ENCODE measurements at regions not wholly inside any gene's neighbourhood (a gene's known extent, or its start where the extent isn't known, plus 50 kb on each side); places are given as distances from the start of the nearest gene placed in this dataset.

DNA sequence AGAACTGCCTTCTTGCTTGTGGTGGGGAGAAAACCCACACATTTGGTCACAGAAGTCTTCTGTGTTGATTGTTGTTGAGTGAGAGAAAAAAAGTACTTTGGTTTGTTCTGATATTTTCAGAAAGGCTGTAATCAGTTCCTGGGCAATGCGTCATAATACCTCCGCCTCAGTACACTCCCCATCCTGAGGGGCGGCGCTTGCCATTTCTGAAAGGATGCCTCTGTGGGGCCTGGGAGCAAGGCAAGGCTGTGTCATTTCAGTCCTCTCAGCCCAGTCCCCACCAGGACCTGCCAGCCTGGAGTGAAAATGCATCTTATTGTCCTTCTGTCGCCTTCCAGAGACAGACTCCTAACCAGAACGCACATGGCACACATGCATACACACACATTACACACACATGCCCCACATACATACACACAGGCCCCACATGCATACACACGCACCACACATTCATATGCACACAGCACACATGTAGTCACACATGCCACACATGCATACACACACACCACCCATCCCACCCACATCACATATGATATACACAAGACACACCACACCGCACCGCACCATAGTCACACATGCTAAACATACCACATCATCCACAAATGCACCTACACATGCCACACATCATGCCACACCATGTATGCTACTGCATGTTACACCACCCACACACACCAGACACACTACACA is 90.0 kb downstream of the CXCL12 start:
- no peak for DNase-seq (ENCODE audit: low read depth)
- H3K4me3 ChIP-seq (ENCODE audit: low read length): no peak overlapping the region
- TF ChIP-seq, protein P1, sequence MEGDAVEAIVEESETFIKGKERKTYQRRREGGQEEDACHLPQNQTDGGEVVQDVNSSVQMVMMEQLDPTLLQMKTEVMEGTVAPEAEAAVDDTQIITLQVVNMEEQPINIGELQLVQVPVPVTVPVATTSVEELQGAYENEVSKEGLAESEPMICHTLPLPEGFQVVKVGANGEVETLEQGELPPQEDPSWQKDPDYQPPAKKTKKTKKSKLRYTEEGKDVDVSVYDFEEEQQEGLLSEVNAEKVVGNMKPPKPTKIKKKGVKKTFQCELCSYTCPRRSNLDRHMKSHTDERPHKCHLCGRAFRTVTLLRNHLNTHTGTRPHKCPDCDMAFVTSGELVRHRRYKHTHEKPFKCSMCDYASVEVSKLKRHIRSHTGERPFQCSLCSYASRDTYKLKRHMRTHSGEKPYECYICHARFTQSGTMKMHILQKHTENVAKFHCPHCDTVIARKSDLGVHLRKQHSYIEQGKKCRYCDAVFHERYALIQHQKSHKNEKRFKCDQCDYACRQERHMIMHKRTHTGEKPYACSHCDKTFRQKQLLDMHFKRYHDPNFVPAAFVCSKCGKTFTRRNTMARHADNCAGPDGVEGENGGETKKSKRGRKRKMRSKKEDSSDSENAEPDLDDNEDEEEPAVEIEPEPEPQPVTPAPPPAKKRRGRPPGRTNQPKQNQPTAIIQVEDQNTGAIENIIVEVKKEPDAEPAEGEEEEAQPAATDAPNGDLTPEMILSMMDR (IDR thresholded peaks at IDR 0.05; ENCODE audit: insufficient read depth, low read depth, low read length, missing control alignments): no peak

DNA sequence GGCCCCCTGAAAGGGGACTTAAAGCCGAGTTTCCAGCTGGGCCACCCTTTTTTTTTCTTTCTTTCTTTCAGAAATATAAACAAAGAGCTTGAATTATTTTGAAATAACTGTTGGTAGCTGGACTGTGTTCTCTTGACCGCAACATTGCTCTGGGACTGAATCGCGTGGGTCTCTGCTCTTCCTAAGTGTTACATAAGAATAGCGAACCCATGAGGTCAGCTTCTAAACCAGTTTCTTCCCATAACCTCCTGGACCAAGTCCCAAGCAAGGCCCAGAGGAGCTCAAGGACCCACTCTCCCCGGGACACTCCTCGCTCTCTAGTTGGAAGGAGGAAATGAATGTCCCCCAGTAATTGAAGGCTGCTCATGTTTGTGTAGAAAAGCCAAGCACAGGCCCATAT is 91.1 kb downstream of the CXCL12 start:
- no peak for DNase-seq (ENCODE audit: low read depth)
- TF ChIP-seq, protein P1 (IDR thresholded peaks at IDR 0.05; ENCODE audit: insufficient read depth, low read depth, low read length, missing control alignments): no peak
- H3K4me3 ChIP-seq (ENCODE audit: low read length): no peak overlapping the region

DNA sequence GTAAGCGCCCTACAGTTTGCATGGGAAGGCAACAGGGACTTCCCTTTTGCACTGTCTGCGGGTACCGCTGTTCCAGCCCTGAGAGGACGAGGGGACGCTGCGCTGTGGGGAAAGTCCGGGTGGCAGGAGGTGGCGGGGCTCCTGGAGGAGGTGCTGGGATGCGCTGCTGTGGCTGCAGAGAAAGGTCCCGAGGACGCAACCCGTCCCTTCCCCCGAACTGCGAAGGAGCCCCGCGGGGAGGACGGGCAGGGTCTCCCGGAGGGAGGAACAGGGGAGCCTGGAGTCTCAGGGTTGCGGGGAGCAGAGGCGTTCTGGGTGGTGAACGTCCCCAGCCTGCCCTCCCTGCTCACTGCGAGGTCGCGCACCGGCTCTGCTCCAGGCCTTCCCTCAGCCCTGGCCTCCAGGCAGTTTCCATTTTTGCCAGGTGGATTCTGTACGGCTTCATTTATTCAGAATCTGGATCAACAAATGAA is 91.6 kb downstream of the CXCL12 start:
- DNase-seq (ENCODE audit: low read depth): no peak
- TF ChIP-seq, protein P1 (IDR thresholded peaks at IDR 0.05; ENCODE audit: insufficient read depth, low read depth, low read length, missing control alignments): no peak
- H3K4me3 ChIP-seq (ENCODE audit: low read length): no peak overlapping the region

DNA sequence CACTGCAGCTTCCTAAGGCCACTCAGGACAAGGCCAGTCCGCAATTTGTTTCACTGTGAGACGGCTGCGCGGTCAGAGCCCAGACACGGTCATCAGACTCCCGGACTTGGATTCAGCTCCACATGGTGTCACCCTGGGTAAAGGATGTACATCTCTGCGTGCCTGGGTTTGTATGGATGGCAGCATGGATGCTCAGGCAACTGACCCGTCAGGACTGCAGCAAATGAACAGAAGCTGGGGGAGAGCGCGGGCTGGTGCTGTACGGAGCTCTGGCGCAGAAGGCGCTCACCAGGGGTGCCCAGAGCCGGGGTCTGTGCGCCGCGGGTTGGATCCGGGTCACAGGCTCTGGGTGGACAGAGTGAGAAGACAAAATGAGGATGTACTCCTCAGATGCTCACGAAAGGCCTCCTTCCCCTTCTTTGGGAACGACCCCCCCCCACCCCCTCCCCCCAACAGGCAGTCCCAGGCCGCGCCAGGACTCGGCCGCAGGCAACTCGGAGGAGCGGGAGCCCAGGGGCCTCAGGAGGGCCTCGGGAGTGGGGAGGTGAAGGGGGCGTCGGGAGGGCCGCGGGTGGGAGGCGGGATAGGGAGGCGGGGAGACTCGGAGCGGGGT is 92.4 kb downstream of the CXCL12 start:
- no peak overlapping the region for H3K4me3 ChIP-seq (ENCODE audit: low read length)
- DNase-seq (ENCODE audit: low read depth): no peak
- TF ChIP-seq, protein P1 (IDR thresholded peaks at IDR 0.05; ENCODE audit: insufficient read depth, low read depth, low read length, missing control alignments): no peak

DNA sequence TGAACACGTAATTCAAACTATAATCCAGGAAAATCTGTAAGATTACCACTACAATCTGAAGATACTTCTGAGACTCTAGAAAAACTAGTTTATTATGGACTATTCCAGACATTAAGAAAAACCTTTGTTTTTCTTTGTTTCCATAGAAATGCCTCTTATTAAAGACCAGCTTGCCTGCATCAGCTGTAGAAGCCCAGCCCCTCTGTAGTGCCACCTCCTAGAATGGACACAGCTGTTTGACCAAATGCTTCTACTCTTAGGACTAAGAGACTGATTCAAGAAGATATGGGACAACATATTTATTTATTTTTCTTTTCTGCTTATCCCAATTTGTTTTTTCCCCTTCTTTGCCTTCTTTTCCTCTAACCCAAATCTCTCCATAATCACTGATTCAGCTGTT is 93.8 kb downstream of the CXCL12 start:
- no peak for DNase-seq (ENCODE audit: low read depth)

DNA sequence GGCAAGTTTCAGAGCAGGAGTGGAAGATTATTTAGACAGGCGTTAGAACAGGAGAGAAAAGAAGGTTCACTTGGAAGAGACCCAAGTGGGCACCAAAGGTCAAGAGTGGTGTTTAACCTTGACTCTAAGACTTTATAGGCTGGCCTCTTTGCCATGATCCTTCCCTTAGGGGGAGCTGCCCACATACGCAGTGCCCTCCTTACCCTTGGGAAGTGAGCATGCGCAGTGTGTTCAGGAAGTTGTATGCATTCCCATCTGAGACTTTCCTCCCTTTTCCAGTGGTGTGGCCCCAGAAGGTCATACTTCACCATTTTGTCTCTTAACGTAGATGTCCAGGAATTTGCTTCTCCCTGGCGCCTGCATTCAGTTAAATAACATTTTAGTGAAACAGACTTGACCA is 95.8 kb downstream of the CXCL12 start:
- TF ChIP-seq, protein P1 (IDR thresholded peaks at IDR 0.05; ENCODE audit: insufficient read depth, low read depth, low read length, missing control alignments): no peak
- no peak overlapping the region for H3K4me3 ChIP-seq (ENCODE audit: low read length)
- DNase-seq (ENCODE audit: low read depth): no peak

More for the DNA sequence above, 93.8 kb downstream of the CXCL12 start:
- H3K4me3 ChIP-seq (ENCODE audit: low read length): no peak overlapping the region
- TF ChIP-seq, protein P1 (IDR thresholded peaks at IDR 0.05; ENCODE audit: insufficient read depth, low read depth, low read length, missing control alignments): no peak

Data from epithelial cell of esophagus (primary cell).